Prostate gland (tissue), 2 donors: ENCODE measurements at regions not wholly inside any gene's neighbourhood (a gene's known extent, or its start where the extent isn't known, plus 50 kb on each side); places are given as distances from the start of the nearest gene placed in this dataset.

ENCODE experiments used
- CTCF ChIP-seq, 4 experiments: fragments of 200-600 bp in 2 of 4; fragments of 450-650 bp in 2 of 4; sonication (generic) in 2 of 4; IDR thresholded peaks; 1 replicate in 3 of 4; 2 replicates in 1 of 4; pipeline ENCODE4 v1.5.1; 2016 to 2019; ENCODE audit warnings: antibody characterized with exemption in 4 of 4, mild to moderate bottlenecking in 2 of 4, moderate library complexity in 2 of 4
- POLR2A ChIP-seq: fragments of 450-650 bp; IDR thresholded peaks from one replicate; pipeline ENCODE4 v1.6.1; 2016; ENCODE audit warnings: antibody characterized with exemption, mild to moderate bottlenecking

DNA sequence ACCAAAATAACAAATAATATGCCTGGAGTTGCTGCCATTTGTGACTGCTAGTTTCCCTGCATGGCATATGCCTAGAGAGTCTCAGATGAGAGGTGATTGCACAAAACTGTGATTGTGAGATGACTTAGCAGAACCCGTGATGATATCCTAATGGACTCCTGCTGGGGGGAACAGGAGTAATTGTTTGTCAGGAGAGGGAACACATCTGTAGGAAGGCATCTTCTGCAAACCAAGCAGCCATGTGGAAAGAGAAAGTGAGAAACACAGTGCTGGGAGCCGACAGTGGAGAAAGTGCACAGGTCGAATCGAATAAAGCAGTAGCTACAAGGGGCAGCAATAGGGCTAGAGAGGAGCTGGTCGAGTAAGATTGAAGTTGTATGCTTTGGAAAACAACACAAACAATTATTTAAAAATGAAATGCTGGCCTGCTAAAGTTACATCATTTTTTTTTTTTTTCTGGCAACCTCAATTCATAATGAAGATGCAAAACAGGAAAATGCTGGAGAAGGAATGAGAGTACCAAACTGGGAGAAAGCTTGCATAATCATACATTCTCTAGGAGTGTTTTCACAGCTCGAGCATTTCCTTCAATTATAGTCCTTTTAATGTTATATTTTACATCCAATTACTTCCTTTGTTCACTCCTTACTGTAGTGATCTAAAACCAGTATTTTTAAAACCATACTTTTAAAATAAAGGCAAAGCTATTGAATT lies 494.2 kb upstream of the AGTR1 start:
- TF ChIP-seq CTCF (IDR thresholded peaks at IDR 0.05) (no peak), POLR2A (no peak)
